ENCODE measurements at regions not wholly inside any gene's neighbourhood (a gene's known extent, or its start where the extent isn't known, plus 50 kb on each side); places are given as distances from the start of the nearest gene placed in this dataset.

- FAIRE-seq, result no peak
Measured at GRCh38 chr2:129751409-129751808, 228.1 kb upstream of the RAB6C start.

DNA sequence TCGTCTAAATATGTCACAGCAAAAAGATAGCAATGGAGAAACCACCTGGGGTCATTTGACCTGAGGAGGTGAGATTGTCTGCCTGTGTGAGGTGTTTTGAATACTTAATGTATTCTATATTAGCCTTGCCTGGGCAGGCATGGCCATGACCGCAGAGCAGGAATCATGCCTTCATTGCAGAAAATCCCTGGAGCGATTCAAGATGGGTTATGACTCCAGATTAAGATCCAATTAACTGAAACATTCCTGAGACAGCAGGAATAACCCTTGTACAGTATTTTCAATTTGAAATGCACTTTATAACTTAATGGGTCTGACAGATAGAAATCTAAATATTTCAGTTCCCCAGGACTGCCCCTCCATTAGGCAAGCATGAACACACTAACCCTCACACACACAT lies 227.3 kb upstream of the RAB6C start:
- FAIRE-seq, result no peak

DNA sequence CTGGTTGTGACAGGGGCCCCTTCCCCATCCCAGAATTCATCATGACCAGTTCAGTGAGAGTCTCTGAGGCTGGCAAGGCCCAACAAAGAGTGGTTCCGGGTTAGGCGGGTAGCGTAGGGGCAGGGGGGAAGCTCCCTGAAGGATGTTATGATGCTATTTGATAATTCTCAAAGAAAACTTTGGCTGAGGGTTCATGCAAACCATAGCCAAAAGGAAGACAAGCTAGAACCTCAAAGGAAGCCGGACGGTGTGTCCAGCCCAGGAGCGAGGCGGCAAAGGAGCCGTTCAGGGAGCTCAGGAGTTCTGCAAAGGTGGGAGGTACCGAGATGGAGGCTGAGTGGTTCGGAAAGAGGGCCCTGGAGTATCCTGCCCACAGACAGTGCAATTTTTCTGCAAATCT lies 226.8 kb upstream of the RAB6C start:
- FAIRE-seq, result no peak

- FAIRE-seq, result no peak
Measured at GRCh38 chr2:129753261-129753660, 226.2 kb upstream of the RAB6C start.

- no peak for FAIRE-seq
Measured at GRCh38 chr2:129754421-129754820, 225.0 kb upstream of the RAB6C start.

DNA sequence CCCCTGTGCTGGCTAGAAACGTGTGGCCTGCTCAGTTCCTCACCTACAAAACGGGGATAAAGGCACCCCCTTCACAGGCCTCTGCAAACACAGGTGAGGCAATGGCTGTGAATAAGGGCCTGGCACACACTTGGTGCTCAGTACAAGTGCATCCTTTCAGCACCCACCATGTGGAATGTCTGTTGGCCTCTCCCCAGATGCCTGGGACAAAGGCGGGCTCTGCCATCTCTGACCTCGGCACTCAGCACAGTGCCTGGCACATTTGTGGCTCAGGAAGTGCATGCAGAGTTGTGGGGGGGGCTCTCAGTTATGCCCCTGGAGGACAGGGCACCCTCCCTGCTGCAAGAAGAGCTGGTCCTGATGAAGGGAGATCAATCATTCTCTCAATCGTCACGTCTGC lies 224.6 kb upstream of the RAB6C start:
- FAIRE-seq, result no peak

DNA sequence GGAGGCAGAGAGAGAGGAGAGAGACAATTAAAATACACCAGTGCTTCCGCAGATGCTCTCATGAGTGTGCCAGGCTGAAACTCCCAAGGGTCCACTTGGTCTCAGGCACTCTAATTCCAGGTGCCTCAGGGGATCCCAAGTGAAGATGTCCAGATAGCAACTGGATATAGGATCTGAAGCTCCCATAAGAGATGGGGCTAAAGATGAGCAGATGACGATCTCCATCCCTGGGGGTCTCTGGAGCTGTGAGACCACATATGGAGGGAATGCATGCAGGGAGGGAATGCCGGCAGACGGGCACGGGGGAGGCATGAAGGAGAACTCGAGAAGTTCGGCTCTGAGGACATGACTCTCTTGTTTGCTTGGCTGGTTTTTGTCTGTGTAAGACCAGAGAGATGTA lies 223.7 kb upstream of the RAB6C start:
- FAIRE-seq, result no peak

DNA sequence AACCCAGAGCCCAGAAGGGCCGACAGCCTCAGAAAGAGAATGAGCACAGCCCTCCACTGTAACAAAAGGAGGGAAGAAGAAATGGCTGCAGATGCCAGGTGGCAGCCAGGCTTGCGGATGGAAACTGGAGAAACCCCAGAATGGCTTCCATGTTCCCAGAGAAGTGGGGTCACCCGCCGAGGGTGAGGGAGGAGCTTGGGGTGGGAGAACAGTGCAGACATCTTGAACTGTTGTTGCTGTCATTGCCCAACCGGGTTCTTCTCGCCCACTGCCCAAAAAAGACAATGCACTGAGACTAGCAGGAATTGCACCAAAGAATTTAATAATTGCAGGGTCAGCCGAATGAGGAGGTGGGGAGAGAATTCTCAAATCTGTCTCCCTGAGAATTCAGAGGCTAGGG lies 223.2 kb upstream of the RAB6C start:
- no peak for FAIRE-seq

GRCh38 chr2:129757366-129757914 lies 222.0 kb upstream of the RAB6C start:
- no peak for FAIRE-seq

DNA sequence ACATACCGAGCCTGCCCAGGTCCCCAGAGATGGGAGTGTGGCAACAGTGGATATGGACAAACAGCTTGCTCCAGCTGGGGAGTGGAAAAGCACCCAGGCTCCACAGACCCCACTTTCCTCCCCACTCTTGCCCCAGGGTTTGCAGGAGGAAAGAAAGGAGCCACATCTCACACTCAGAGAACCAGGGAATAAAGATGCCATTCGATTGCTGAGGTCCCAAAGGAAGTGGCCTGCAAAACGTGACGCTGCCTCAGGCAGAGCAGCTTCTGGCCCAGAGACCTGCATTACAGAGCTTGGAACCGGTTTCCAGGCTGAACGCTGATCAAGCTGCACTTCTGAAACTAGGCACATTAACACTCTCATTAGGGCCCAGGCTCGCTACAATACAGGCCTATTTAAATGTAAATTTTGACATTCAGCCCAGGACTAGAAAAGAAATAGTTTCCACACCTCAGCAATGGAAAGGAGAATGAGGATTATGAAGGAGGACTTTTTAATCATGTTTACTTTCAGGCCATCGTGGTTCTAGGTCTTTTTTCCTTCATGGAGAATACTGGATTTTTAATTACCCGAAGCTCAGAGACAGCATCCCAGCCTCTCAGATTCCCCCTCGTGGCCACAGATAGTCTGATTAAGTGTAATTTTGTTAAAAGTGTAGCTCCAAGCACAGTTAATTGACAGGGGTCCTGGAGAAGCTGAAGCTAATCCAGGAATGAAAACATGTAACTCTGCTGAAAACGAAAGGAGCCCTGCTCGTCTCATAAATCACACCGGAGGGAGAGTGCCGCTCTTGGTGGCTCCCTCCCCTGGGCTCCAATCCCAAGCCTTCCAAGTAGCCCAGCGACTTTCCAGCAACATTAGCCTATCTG lies 221.3 kb upstream of the RAB6C start:
- FAIRE-seq, result no peak

GRCh38 chr2:129758784-129759471 lies 220.5 kb upstream of the RAB6C start:
- FAIRE-seq, result no peak

DNA sequence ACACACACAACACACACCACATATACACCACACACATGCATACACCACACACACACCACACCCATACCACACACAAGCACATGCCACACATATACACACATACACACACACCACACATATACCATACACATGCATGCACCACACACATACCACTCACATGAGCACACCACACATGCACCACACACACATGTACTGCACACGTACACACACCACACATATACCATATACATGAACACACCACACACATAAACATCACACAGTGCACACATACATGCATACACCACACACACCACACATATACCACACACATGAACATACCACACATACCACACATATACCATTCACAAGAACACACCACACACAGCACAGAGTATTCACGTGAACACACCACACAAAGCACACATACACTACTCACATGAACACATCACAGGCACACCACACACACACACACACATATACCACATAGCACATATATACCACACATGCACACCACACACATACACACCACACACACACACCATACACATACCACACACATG lies 219.9 kb upstream of the RAB6C start:
- no peak for FAIRE-seq

DNA sequence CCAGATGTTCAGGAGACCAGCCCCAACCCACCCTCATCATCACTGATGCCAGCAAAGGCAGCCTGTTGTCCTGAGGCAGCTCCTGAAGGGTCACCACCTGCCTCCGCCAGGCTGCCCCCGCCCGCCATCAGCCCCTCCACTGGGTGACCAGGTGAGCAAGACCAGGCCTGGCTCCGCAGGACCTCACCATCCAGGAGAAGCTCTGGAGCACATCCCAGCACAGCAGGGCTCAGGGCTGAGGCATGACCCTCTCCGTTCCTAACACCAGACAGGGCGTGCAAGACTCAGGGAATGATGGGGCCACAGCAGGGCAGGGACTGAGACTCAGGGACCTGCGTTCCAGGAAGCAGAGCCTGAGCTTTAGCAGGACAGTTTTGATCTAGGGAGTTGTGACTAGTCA lies 218.8 kb upstream of the RAB6C start:
- FAIRE-seq, result no peak

DNA sequence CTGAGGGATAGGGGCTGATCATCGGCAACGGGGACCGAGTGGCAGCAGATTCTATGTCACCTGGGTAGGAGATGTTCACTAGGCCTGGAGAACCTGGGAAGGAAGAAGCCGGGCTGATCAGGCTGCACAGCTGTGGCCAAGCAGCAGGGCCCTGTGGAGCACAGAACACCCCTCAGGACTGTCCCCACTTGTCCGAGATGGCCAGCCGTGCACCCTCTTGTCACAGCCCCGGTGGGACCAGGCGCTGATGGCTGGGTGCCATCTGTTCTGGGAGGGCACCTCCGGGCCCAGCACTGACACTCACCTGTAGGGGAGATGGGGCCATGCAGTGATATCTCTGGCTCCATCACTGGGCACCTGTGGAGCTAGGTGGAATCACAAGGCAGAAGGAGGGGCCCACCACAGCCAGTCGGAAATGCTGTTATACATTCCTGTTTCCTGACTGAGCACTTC lies 217.9 kb upstream of the RAB6C start:
- FAIRE-seq, result no peak

DNA sequence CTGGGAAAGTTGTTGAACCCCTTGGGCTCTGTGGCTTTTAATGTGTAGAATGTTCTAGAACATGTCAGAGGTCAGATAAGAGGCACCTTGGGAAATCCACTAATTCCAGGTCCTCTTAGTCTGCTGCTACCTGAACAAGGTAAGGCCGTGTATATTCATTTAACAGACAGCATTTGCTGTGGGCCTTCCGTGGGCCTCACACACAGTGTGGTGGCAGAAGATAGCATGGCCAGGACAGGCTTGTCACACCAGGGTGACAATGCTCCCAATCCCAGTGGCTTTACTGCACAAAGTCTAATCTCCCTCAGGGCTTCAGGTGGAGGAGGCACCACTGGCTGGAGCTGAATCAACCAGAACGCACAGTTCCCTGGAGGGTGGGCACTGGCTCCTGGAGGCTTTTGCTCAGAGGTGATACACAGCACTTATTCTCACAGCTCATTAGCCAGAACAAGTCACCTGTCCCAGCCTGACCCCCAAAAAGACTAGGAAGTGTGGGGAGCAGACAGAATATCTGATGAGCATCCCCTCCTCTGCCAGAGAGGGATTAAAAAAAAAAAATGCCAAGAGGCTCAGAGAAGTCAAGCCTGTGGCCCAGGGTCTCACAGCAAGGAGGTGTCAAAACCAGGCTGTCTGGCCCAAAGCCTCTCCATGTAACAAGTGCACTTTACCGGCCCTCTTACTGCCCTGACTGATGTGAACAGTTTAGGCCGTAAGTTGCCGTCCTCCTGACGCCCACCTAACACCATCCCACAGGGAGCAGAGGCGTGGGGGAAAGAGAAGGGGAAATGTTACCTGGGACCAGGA lies 216.9 kb upstream of the RAB6C start:
- FAIRE-seq, result no peak

GRCh38 chr2:129763190-129763846 lies 216.1 kb upstream of the RAB6C start:
- FAIRE-seq, result no peak

DNA sequence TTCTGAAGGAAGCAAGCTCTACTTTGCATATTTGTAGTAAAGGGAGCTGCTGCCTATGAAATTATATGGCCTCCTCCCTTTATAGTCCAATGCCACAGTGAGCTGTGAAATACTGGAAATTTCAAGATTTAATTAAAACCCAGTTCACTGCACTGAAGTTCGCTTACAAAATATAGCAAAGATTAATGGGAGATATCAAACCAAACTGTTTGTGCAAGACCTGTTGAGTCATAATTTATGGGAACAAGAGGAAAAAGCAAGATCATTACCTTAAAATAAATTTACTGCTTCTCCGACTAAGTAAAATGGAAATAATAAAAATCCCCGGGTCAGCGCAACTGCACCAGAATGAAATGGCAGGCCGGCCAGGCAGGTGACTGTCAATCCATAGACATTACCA lies 215.5 kb upstream of the RAB6C start:
- no peak for FAIRE-seq

GRCh38 chr2:129764376-129765325 lies 214.8 kb upstream of the RAB6C start:
- no peak for FAIRE-seq

DNA sequence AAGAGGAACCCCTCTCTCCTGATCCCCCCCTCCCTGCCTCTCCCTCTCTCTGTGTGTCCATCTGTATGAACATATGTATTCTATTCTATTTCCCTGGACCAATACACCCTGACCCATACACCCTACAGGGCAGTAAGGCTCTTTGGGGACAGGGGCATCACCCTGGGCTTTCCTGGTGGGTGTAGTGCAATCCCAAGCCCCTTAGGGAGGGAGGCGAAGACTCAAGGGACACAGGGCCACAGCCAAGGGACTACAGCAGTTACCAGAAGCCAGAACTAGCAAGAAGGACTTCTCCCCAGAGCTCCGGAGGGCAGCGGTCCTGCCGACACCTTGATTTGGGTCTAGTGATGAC lies 214.2 kb upstream of the RAB6C start:
- no peak for FAIRE-seq

DNA sequence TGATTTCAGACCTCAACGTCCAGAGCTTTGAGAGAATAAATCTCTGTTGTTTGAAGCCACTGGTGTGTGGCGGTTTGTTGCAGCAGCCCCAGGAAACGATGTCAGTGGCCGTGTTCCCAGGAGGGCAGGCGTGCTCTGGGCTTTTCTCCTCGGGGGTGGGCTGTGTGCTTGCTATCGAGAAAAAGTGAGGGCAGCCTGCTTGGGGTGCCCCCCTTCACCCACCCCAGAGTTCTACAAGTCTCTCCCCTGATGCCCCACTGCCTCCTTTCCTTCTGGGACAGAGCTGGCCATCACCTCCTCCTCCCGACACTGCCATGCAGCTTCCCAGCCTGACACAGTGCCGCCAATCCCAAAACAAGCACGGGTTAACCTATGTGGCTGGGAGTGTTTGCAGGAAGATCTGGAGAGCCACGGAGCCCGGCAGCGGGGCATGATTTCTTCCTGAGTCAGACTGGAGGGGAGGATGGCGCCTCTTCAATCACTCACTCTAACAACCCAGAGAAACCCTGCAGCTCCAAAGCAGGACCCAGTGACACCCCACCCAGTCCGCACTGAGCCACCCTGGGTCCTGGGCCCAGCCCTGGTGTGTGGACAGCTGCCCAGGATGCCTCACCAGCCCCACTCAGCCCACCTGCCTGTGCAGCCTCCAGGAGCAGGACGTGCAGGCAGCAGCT lies 213.7 kb upstream of the RAB6C start:
- FAIRE-seq, result no peak

Data from endometrium (tissue), 2 donors.